ENCODE measurements at regions not wholly inside any gene's neighbourhood (a gene's known extent, or its start where the extent isn't known, plus 50 kb on each side); places are given as distances from the start of the nearest gene placed in this dataset.
"Not testable (repeated sequence)": the region's sequence is repeated elsewhere in the genome, so short reads cannot be mapped to it uniquely, and the experiment has no call there.

DNA sequence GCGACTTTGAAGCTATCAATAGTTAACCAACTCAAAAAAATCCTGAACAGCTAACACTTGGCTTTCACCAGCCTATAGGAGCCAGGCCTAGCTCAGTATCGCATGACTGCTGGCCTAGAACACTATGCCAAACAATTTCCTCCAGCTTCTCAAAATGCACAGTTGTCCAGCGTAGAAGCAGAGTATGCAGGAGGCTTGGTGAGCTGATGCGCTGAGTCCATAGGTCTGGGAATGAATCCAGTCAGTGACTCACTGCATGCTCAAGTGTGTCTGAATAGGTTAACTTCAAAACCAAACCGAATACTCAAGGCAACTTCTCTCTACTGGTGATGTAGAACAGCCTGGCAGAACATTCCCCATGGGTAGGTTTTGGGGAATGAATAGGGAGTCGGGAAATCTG, 201.8 kb upstream of the IRF2BP2 start:
- H3K4me3 ChIP-seq, H3K27ac ChIP-seq, H3K36me3 ChIP-seq, H3K4me1 ChIP-seq, H3K27me3 ChIP-seq, H3K9me3 ChIP-seq: not testable (repeated sequence)
- DNase-seq, result peak in 1 of 3 donors; percentile 63

GRCh38 chr1:234810726-234811125, 200.7 kb upstream of the IRF2BP2 start:
- not testable (repeated sequence) for H3K4me3 ChIP-seq, H3K9me3 ChIP-seq, H3K27me3 ChIP-seq, H3K27ac ChIP-seq, H3K36me3 ChIP-seq, DNase-seq, H3K4me1 ChIP-seq

- H3K36me3 ChIP-seq, H3K4me1 ChIP-seq, DNase-seq, H3K4me3 ChIP-seq, H3K9me3 ChIP-seq, H3K27me3 ChIP-seq: not testable (repeated sequence)
- peak overlapping the region in 1 of 4 donors; percentile 4 for H3K27ac ChIP-seq
Measured at GRCh38 chr1:234809854-234810245, 199.9 kb upstream of the IRF2BP2 start.

- DNase-seq, H3K27me3 ChIP-seq, H3K9me3 ChIP-seq, H3K4me1 ChIP-seq, H3K4me3 ChIP-seq, H3K36me3 ChIP-seq: not testable (repeated sequence)
- peak overlapping the region in 1 of 4 donors; percentile 4 for H3K27ac ChIP-seq
Measured at GRCh38 chr1:234808943-234809853, 199.2 kb upstream of the IRF2BP2 start.

- not testable (repeated sequence) for H3K4me3 ChIP-seq
Measured at GRCh38 chr1:234808459-234808858, 198.5 kb upstream of the IRF2BP2 start.

GRCh38 chr1:234807705-234808104, 197.7 kb upstream of the IRF2BP2 start:
- H3K36me3 ChIP-seq, H3K4me1 ChIP-seq, H3K27ac ChIP-seq, DNase-seq, H3K27me3 ChIP-seq, H3K4me3 ChIP-seq, H3K9me3 ChIP-seq: not testable (repeated sequence)

More at GRCh38 chr1:234808459-234808858, 198.5 kb upstream of the IRF2BP2 start:
- H3K4me1 ChIP-seq, H3K36me3 ChIP-seq, DNase-seq, H3K27ac ChIP-seq, H3K9me3 ChIP-seq, H3K27me3 ChIP-seq: not testable (repeated sequence)

- not testable (repeated sequence) for DNase-seq, H3K27ac ChIP-seq, H3K27me3 ChIP-seq, H3K9me3 ChIP-seq, H3K4me3 ChIP-seq, H3K36me3 ChIP-seq, H3K4me1 ChIP-seq
Measured at GRCh38 chr1:234802586-234802985, 192.6 kb upstream of the IRF2BP2 start.

- H3K36me3 ChIP-seq, DNase-seq: not testable (repeated sequence)
- H3K27ac ChIP-seq, result peak overlapping the region in 1 of 4 donors; percentile 22
Measured at GRCh38 chr1:234801636-234802035, 191.7 kb upstream of the IRF2BP2 start.

DNA sequence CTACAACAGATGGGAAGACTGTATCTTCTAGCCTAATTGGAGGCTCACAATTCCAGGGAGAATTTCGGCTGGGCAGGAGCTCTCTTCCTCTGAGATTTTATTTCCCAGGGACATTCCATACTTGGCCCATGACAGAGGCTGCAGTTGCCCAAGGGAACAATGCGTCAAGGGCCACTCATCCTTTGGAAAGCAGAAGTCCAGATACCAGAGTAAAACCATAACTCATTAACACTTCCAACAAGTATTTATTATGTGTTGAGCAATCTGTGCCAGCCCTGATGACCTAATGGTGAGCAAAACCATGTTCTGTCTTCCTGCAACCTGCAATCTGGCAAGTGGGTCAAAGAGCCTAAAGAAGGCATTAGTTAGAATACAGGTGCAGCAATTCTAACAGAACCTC, 191.2 kb upstream of the IRF2BP2 start:
- not testable (repeated sequence) for H3K4me1 ChIP-seq, H3K36me3 ChIP-seq, H3K27me3 ChIP-seq, DNase-seq, H3K4me3 ChIP-seq, H3K9me3 ChIP-seq
- H3K27ac ChIP-seq, result peak overlapping the region in 1 of 4 donors; percentile 46

More at GRCh38 chr1:234801636-234802035, 191.7 kb upstream of the IRF2BP2 start:
- not testable (repeated sequence) for H3K9me3 ChIP-seq, H3K27me3 ChIP-seq, H3K4me3 ChIP-seq, H3K4me1 ChIP-seq

DNA sequence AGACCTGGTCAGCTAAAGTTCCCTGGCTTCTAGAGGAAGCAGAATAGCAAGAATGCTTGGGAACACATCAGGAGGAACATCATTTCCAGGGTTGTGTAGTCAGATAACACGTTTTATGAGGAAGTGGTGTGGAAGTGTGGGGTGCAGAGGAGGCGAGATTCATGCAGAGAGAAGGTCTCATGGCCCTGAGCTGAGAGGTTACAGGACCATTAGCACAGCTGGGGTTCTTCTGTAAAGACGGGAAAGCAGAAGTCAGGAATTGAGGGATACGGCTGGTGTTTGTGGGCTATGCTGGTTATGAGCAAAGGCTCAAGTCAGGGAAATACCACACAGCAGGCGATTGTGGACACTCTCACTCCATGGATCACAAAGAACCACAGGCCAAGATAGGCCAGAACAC, 190.6 kb upstream of the IRF2BP2 start:
- not testable (repeated sequence) for H3K4me1 ChIP-seq, H3K9me3 ChIP-seq, H3K27me3 ChIP-seq, H3K4me3 ChIP-seq, H3K36me3 ChIP-seq, DNase-seq
- H3K27ac ChIP-seq, result peak overlapping the region in 1 of 4 donors; percentile 46

DNA sequence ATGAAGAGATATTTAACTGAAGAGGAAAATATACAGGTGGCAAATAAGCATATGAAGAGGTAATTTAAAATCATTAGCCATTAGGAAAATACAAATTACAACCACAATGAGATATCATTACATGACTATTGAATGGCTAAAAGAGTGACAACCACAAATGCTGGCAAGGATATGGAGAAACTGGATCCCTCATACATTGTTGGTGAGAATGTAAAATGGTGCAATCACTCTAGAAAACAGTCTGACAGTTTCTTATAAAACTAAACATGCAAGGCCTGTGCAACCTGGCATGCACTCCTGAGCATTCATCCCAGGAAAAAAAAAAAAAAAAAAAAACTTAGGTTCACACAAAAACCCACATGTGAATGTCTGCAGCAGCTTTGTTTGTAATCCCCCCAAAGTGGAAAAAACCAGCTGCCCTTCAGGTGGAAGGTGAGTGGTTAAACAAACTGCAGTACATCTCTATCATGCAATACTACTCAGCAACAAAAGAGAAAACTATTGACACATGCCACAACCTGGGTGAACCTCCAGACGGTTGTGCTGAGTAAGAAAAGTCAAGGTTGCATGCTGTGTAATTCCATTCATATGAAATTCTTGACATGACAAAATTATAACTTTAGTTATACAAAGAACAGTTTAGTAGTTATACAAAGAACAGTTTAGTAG, 189.2 kb upstream of the IRF2BP2 start:
- not testable (repeated sequence) for H3K4me3 ChIP-seq, H3K9me3 ChIP-seq, H3K27ac ChIP-seq, DNase-seq, H3K4me1 ChIP-seq, H3K27me3 ChIP-seq, H3K36me3 ChIP-seq

GRCh38 chr1:234797216-234797615, 187.2 kb upstream of the IRF2BP2 start:
- not testable (repeated sequence) for H3K9me3 ChIP-seq, DNase-seq, H3K27ac ChIP-seq, H3K36me3 ChIP-seq, H3K4me3 ChIP-seq, H3K27me3 ChIP-seq, H3K4me1 ChIP-seq

DNA sequence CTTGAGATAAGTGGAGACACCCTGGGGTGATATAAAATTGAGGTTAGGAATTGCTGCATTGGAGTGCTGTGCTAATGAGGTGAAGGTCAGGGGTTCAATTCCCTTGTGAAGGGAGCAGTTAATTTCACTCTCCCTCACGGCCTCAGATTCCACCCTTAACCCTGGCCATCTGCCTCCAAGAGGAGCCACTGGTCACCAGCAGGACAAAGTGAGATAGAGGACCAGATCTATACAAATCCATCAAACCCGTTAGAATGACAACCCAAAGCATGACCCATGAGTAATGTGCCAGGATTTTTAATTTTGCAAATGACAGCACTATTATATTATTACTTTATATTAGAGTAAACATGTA, 186.4 kb upstream of the IRF2BP2 start:
- DNase-seq, H3K36me3 ChIP-seq: not testable (repeated sequence)

DNA sequence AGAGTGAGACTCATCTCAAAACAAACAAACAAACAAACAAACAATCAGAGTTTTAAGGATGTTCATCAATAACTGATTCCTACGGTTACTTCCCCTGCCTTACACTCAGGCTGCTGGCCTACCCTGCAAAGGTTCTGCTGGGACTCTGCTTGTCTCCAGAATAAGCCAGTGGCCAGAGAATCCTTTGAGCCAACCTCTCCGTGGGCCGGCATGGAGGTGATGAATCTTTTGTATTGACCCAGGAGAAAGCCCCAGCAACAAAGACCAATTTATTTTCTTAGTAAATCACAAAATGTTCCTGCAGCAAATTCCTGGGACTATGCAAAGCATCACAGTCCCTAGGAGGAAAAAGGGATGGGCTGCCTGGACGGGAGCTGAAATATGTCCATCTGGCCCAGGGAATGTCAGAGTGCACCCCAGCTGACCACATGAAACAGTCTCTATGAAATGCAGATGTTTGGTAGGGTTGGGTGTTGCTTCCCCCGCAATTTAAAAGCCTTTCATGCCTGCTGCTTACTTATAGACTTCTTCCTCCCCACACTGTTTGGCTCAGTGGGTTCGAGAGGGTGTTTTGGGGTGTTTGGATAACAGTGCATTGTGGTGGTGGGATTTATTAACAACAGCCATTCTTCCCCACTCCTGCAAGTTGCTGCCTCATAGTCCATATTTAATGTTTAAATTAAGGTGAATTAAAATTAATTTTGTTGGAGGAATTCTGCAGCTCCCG, 185.9 kb upstream of the IRF2BP2 start:
- H3K9me3 ChIP-seq, H3K36me3 ChIP-seq, DNase-seq, H3K4me3 ChIP-seq, H3K27me3 ChIP-seq, H3K27ac ChIP-seq, H3K4me1 ChIP-seq: not testable (repeated sequence)

More for the DNA sequence above, 186.4 kb upstream of the IRF2BP2 start:
- not testable (repeated sequence) for H3K4me3 ChIP-seq, H3K27ac ChIP-seq, H3K9me3 ChIP-seq, H3K4me1 ChIP-seq, H3K27me3 ChIP-seq

GRCh38 chr1:234795007-234795406, 185.0 kb upstream of the IRF2BP2 start:
- not testable (repeated sequence) for H3K27me3 ChIP-seq, H3K4me3 ChIP-seq, H3K4me1 ChIP-seq, H3K27ac ChIP-seq, DNase-seq, H3K36me3 ChIP-seq, H3K9me3 ChIP-seq
